Osteoblast (primary cell): ENCODE measurements at regions not wholly inside any gene's neighbourhood (a gene's known extent, or its start where the extent isn't known, plus 50 kb on each side); places are given as distances from the start of the nearest gene placed in this dataset.

ENCODE experiments used
- DNase-seq: peaks from one replicate; pipeline ENCODE4 v3.0.0; 2011; ENCODE audit warnings: low spot score, mixed read lengths; ENCODE audit not compliant: insufficient read length; ENCODE audit errors: missing footprints
- H2AFZ ChIP-seq: 2 replicates; pipeline ENCODE4 v1.6.0; 2011; ENCODE audit warnings: mild to moderate bottlenecking, low read length
- H3K27ac ChIP-seq: 2 replicates; pipeline ENCODE4 v1.5.1; 2011; ENCODE audit warnings: mild to moderate bottlenecking, low read depth, low read length, moderate library complexity
- H3K27me3 ChIP-seq: 2 replicates; pipeline ENCODE4 v1.6.0; 2012; ENCODE audit warnings: mild to moderate bottlenecking, control low read depth, inconsistent platforms, low read length, moderate library complexity; ENCODE audit not compliant: insufficient read depth
- H3K36me3 ChIP-seq: 2 replicates; pipeline ENCODE4 v1.5.1; 2011; ENCODE audit warnings: mild to moderate bottlenecking, low read length, control low read depth, moderate library complexity; ENCODE audit not compliant: insufficient read depth
- H3K4me1 ChIP-seq: 2 replicates; pipeline ENCODE4 v1.5.1; 2011; ENCODE audit warnings: mild to moderate bottlenecking, low read length, control low read depth, moderate library complexity; ENCODE audit not compliant: insufficient read depth
- H3K4me2 ChIP-seq: 2 replicates; pipeline ENCODE4 v1.6.0; 2011; ENCODE audit warnings: mild to moderate bottlenecking, low read length; ENCODE audit not compliant: insufficient read depth
- H3K4me3 ChIP-seq: fragments of 200-600 bp; sonication (generic); 3 replicates; pipeline ENCODE4 v1.5.1; 2012; ENCODE audit warnings: mild to moderate bottlenecking, low read length, inconsistent platforms; ENCODE audit not compliant: insufficient read depth
- H3K79me2 ChIP-seq: 2 replicates; pipeline ENCODE4 v1.6.0; 2012; ENCODE audit warnings: mild to moderate bottlenecking, low read length, control low read depth, inconsistent platforms; ENCODE audit not compliant: insufficient read depth
- H3K9me3 ChIP-seq: 2 replicates; pipeline ENCODE4 v1.5.1; 2011; ENCODE audit warnings: low read depth, low read length, control low read depth
- H4K20me1 ChIP-seq: 2 replicates; pipeline ENCODE4 v1.6.0; 2012; ENCODE audit warnings: mild to moderate bottlenecking, low read length, control low read depth; ENCODE audit not compliant: insufficient read depth
- CTCF ChIP-seq: IDR thresholded peaks from 2 replicates; pipeline ENCODE4 v1.5.1; 2011; ENCODE audit warnings: mild to moderate bottlenecking, low read depth, low read length, moderate library complexity; ENCODE audit errors: extremely low read depth

- TF ChIP-seq CTCF, result no peak
- Histone ChIP-seq H3K27ac (no peak overlapping the region), H3K36me3 (no peaks in the 10 kb centered on the region), H3K4me2 (no peak overlapping the region), H2AFZ (no peak overlapping the region), H3K27me3 (no peaks in the 10 kb centered on the region), H3K9me3 (peaks cover 2% of the 10 kb centered on the region), H3K79me2 (no peaks in the 10 kb centered on the region), H3K4me1 (no peaks in the 10 kb centered on the region), H4K20me1 (no peaks in the 10 kb centered on the region), H3K4me3 (no peak overlapping the region)
- DNase-seq, result peak; percentile 68
Observed at GRCh38 chr10:78377356-78377755, 343.7 kb downstream of the RPS24 start.

- Histone ChIP-seq H3K27ac (no peak overlapping the region), H3K4me2 (no peak overlapping the region), H3K4me1 (no peaks in the 10 kb centered on the region), H3K79me2 (no peaks in the 10 kb centered on the region), H3K9me3 (peaks cover 2% of the 10 kb centered on the region), H3K4me3 (no peak overlapping the region), H3K27me3 (no peaks in the 10 kb centered on the region), H3K36me3 (no peaks in the 10 kb centered on the region), H2AFZ (no peak overlapping the region), H4K20me1 (no peaks in the 10 kb centered on the region)
- no peak for TF ChIP-seq CTCF
- no peak for DNase-seq
Observed at GRCh38 chr10:78378192-78378591, 344.5 kb downstream of the RPS24 start.

GRCh38 chr10:78381107-78381506 is 347.4 kb downstream of the RPS24 start:
- Histone ChIP-seq H3K4me3 (no peak overlapping the region), H3K4me1 (no peaks in the 10 kb centered on the region), H3K9me3 (peaks cover 2% of the 10 kb centered on the region), H3K27ac (no peak overlapping the region), H2AFZ (no peak overlapping the region), H3K4me2 (no peak overlapping the region), H4K20me1 (no peaks in the 10 kb centered on the region), H3K79me2 (no peaks in the 10 kb centered on the region), H3K27me3 (peaks cover 5% of the 10 kb centered on the region), H3K36me3 (no peaks in the 10 kb centered on the region)
- peak; percentile 58 for DNase-seq
- TF ChIP-seq CTCF, result peak; percentile 21

- no peaks in the 10 kb centered on the region for H3K4me1 ChIP-seq
- DNase-seq, result no peak
- no peak overlapping the region for H3K27ac ChIP-seq
- TF ChIP-seq CTCF, result no peak
- H3K27me3 ChIP-seq, result peaks cover 5% of the 10 kb centered on the region
- H2AFZ ChIP-seq, result no peak overlapping the region
- no peak overlapping the region for H3K4me2 ChIP-seq
- no peaks in the 10 kb centered on the region for H3K36me3 ChIP-seq
- H3K9me3 ChIP-seq, result peaks cover 2% of the 10 kb centered on the region
- no peaks in the 10 kb centered on the region for H3K79me2 ChIP-seq
- H4K20me1 ChIP-seq, result no peaks in the 10 kb centered on the region
- no peak overlapping the region for H3K4me3 ChIP-seq
Observed at GRCh38 chr10:78382047-78382446, 348.4 kb downstream of the RPS24 start.
